ENCODE measurements at regions not wholly inside any gene's neighbourhood (a gene's known extent, or its start where the extent isn't known, plus 50 kb on each side); places are given as distances from the start of the nearest gene placed in this dataset.
A peak's percentile ranks its signal among the peaks of the same experiment; 100 is the strongest.

DNA sequence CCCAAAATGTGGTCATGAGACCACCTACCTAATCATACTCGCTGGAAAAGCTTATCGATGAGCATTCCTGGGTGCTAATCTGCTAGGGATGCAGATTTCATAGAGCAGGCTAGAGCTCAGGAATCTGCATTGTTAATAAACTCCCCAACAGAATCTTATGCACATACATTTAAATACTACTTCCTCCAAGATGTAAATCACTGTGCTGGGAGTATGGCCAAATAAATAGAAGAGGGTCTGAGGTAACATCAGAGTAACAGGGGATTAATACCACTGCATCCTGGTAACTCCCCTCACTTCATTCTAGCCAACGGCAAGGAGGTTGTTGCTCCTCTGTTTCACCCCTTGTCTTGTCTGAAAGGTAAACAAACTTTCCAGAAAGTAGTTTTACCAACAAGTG lies 118.3 kb upstream of the SEMA6D start (continued):
- TF ChIP-seq ZBTB43 (CRISPR knock-in tag; IDR thresholded peaks at IDR 0.05): no peak
- TF ChIP-seq NFATC4 (CRISPR knock-in tag; IDR thresholded peaks at IDR 0.05): no peak
- TF ChIP-seq ZNF219 (CRISPR knock-in tag; IDR thresholded peaks at IDR 0.05; ENCODE audit: borderline replicate concordance): no peak

- H3K27me3 Mint-ChIP-seq (ENCODE audit: low read depth): no peaks in the 10 kb centered on the region
- TF ChIP-seq SP1 (CRISPR knock-in tag; conservative IDR thresholded peaks at IDR 0.05) (no peak), RORB (CRISPR knock-in tag; IDR thresholded peaks at IDR 0.05) (no peak), ZNF396 (CRISPR knock-in tag; IDR thresholded peaks at IDR 0.05; ENCODE audit: borderline replicate concordance) (no peak), NFE2L1 (CRISPR knock-in tag; IDR thresholded peaks at IDR 0.05) (no peak), JUN (CRISPR knock-in tag; IDR thresholded peaks at IDR 0.05) (no peak), FOXP1 (CRISPR knock-in tag; IDR thresholded peaks at IDR 0.05; ENCODE audit: borderline replicate concordance) (no peak), ATF2 (CRISPR knock-in tag; IDR thresholded peaks at IDR 0.05; ENCODE audit: borderline replicate concordance, low read depth) (no peak), TCF7 (CRISPR knock-in tag; IDR thresholded peaks at IDR 0.05; ENCODE audit: low read depth) (no peak), MLX (CRISPR knock-in tag; IDR thresholded peaks at IDR 0.05) (no peak)
- TF ChIP-seq, protein P1, sequence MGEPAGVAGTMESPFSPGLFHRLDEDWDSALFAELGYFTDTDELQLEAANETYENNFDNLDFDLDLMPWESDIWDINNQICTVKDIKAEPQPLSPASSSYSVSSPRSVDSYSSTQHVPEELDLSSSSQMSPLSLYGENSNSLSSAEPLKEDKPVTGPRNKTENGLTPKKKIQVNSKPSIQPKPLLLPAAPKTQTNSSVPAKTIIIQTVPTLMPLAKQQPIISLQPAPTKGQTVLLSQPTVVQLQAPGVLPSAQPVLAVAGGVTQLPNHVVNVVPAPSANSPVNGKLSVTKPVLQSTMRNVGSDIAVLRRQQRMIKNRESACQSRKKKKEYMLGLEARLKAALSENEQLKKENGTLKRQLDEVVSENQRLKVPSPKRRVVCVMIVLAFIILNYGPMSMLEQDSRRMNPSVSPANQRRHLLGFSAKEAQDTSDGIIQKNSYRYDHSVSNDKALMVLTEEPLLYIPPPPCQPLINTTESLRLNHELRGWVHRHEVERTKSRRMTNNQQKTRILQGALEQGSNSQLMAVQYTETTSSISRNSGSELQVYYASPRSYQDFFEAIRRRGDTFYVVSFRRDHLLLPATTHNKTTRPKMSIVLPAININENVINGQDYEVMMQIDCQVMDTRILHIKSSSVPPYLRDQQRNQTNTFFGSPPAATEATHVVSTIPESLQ (CRISPR knock-in tag; IDR thresholded peaks at IDR 0.05): no peak
- TF ChIP-seq, protein P2, sequence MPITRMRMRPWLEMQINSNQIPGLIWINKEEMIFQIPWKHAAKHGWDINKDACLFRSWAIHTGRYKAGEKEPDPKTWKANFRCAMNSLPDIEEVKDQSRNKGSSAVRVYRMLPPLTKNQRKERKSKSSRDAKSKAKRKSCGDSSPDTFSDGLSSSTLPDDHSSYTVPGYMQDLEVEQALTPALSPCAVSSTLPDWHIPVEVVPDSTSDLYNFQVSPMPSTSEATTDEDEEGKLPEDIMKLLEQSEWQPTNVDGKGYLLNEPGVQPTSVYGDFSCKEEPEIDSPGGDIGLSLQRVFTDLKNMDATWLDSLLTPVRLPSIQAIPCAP (CRISPR knock-in tag; IDR thresholded peaks at IDR 0.05): no peak
- ATAC-seq (no peak), DNase-seq (ENCODE audit: low spot score) (no peak)
- H3K4me1 Mint-ChIP-seq: peaks cover 31% of the 10 kb centered on the region
- H3K4me3 Mint-ChIP-seq: 0 out of 2 replicates have a peak overlapping the region, but pooled peaks have one; percentile 32
- H3K36me3 Mint-ChIP-seq: peaks cover 9% of the 10 kb centered on the region; the same call in 1 of the 2 replicates
- POLR2A ChIA-PET: no interaction called here
- CTCF ChIA-PET: interaction anchor here (0.8 kb wide), 1 partner anchor 226 kb away, joined by 3 read pairs; no protein-coding TSS in a partner anchor
- peaks cover 22% of the 10 kb centered on the region for H3K9me3 Mint-ChIP-seq
- H3K27ac Mint-ChIP-seq: peak overlapping the region; percentile 96
Observed at GRCh38 chr15:47599806-47600205, 117.5 kb upstream of the SEMA6D start.

DNA sequence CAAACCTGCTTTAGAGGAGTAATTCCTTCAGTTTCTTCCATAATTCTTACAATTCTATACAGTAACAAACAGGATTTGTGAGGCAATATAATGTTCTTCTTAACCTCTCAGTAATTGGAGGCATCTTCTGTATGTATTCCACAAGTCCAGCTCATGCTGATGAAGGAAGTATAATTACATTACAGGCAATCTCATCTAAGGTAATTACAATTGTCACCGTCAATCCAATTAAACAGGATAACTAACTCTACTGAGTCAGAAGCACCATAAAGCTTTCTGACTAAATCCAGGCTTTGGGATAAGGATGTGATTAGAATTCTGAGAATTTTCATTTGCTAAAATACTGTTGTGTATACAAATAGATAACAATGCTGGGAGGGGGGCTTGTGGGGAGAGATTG lies 115.2 kb upstream of the SEMA6D start:
- H3K9me3 Mint-ChIP-seq: peaks cover 12% of the 10 kb centered on the region
- ATAC-seq (no peak), DNase-seq (ENCODE audit: low spot score) (no peak)
- ChIA-PET POLR2A (no interaction called here), CTCF (interaction anchor here (1.2 kb wide), 1 partner anchor 310 kb away, joined by 4 read pairs; no protein-coding TSS in a partner anchor)
- no peak overlapping the region for H3K27ac Mint-ChIP-seq
- no peak overlapping the region for H3K4me3 Mint-ChIP-seq
- no peak for TF ChIP-seq NR3C1 (CRISPR knock-in tag; conservative IDR thresholded peaks at IDR 0.05; ENCODE audit: low read depth)
- no peak for TF ChIP-seq SMAD3 (CRISPR knock-in tag; IDR thresholded peaks at IDR 0.05; ENCODE audit: borderline replicate concordance)
- no peak for TF ChIP-seq SP1 (CRISPR knock-in tag; conservative IDR thresholded peaks at IDR 0.05)
- no peak for TF ChIP-seq ETV6 (CRISPR knock-in tag; IDR thresholded peaks at IDR 0.05)
- TF ChIP-seq CBFB (CRISPR knock-in tag; IDR thresholded peaks at IDR 0.05; ENCODE audit: low read depth): no peak
- H3K27me3 Mint-ChIP-seq (ENCODE audit: low read depth): no peaks in the 10 kb centered on the region
- no peaks in the 10 kb centered on the region for H3K36me3 Mint-ChIP-seq
- peaks cover 31% of the 10 kb centered on the region for H3K4me1 Mint-ChIP-seq

Measured in WTC11 (cell line).